OCI-LY3 (cell line): ENCODE measurements at regions not wholly inside any gene's neighbourhood (a gene's known extent, or its start where the extent isn't known, plus 50 kb on each side); places are given as distances from the start of the nearest gene placed in this dataset.

ENCODE experiments used
- EZH2phosphoT487 ChIP-seq: fragments of 200-600 bp; shearing (Covaris generic); IDR thresholded peaks from 2 replicates; pipeline ENCODE4 v1.6.1; 2018; ENCODE audit warnings: antibody characterized with exemption, mixed run types, low read depth
- TF ChIP-seq, protein P1 (sequence below): fragments of 200-600, 300-600 bp; sonication (generic); IDR thresholded peaks from 2 replicates; pipeline ENCODE4 v1.5.1; 2014; ENCODE audit warnings: antibody characterized with exemption, low read length, low read depth

GRCh38 chr2:65655000-65655399 is 222.6 kb upstream of the SPRED2 start:
- no peak for TF ChIP-seq EZH2phosphoT487
- TF ChIP-seq, protein P1, sequence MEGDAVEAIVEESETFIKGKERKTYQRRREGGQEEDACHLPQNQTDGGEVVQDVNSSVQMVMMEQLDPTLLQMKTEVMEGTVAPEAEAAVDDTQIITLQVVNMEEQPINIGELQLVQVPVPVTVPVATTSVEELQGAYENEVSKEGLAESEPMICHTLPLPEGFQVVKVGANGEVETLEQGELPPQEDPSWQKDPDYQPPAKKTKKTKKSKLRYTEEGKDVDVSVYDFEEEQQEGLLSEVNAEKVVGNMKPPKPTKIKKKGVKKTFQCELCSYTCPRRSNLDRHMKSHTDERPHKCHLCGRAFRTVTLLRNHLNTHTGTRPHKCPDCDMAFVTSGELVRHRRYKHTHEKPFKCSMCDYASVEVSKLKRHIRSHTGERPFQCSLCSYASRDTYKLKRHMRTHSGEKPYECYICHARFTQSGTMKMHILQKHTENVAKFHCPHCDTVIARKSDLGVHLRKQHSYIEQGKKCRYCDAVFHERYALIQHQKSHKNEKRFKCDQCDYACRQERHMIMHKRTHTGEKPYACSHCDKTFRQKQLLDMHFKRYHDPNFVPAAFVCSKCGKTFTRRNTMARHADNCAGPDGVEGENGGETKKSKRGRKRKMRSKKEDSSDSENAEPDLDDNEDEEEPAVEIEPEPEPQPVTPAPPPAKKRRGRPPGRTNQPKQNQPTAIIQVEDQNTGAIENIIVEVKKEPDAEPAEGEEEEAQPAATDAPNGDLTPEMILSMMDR, result no peak
